SK-N-SH (cell line): ENCODE measurements at regions not wholly inside any gene's neighbourhood (a gene's known extent, or its start where the extent isn't known, plus 50 kb on each side); places are given as distances from the start of the nearest gene placed in this dataset.

Experiments
- CHD2 ChIP-seq: fragments of 150-350 bp; IDR thresholded peaks from 2 replicates; pipeline ENCODE4 v1.6.1; 2018; ENCODE audit warnings: low read length; ENCODE audit not compliant: partially characterized antibody
- CTCF ChIP-seq: fragments of 200-600 bp; sonication (generic); IDR thresholded peaks from 2 replicates; pipeline ENCODE4 v1.6.1; 2017; ENCODE audit warnings: antibody characterized with exemption, mild to moderate bottlenecking, moderate library complexity
- ELF1 ChIP-seq: IDR thresholded peaks from 2 replicates; pipeline ENCODE4 v1.4.0; 2012
- EP300 ChIP-seq, 2 experiments: IDR thresholded peaks; 2 replicates each; pipeline versions ENCODE4 v1.4.0 to v1.6.1; 2012; ENCODE audit warnings: borderline replicate concordance in 1 of 2, low read depth in 1 of 2, low read length in 1 of 2
- EZH2phosphoT487 ChIP-seq: fragments of 200-600 bp; sonication (generic); IDR thresholded peaks from 2 replicates; pipeline ENCODE4 v1.6.1; 2017; ENCODE audit warnings: low read depth, mixed run types, mild to moderate bottlenecking, antibody characterized with exemption, moderate library complexity, borderline replicate concordance
- FOXJ3 ChIP-seq: sonication (generic); formaldehyde crosslinking; IDR thresholded peaks from 2 replicates; pipeline ENCODE4 v1.5.1; 2020; ENCODE audit warnings: mild to moderate bottlenecking, missing genetic modification reagents
- MAX ChIP-seq: IDR thresholded peaks from 2 replicates; pipeline ENCODE4 v1.4.0; 2012; ENCODE audit warnings: low read depth
- MEF2A ChIP-seq: IDR thresholded peaks from 2 replicates; pipeline ENCODE4 v1.4.0; 2012; ENCODE audit warnings: low read depth, borderline replicate concordance
- NRF1 ChIP-seq: IDR thresholded peaks from 2 replicates; pipeline ENCODE4 v1.6.1; 2012; ENCODE audit warnings: low read depth, mild to moderate bottlenecking, low read length
- RCOR1 ChIP-seq: fragments of 150-350 bp; IDR thresholded peaks from 2 replicates; pipeline ENCODE4 v1.6.1; 2017; ENCODE audit warnings: antibody characterized with exemption, low read length
- RFX5 ChIP-seq: IDR thresholded peaks from 2 replicates; pipeline ENCODE4 v1.6.1; 2012; ENCODE audit warnings: mild to moderate bottlenecking, improper control_type of control experiment, low read length
- USF2 ChIP-seq: fragments of 150-350 bp; IDR thresholded peaks from 2 replicates; pipeline ENCODE4 v1.6.1; 2017; ENCODE audit warnings: antibody characterized with exemption, low read length, low read depth, borderline replicate concordance
- ZBTB33 ChIP-seq: IDR thresholded peaks from 2 replicates; pipeline ENCODE4 v1.4.0; 2012; ENCODE audit warnings: low read depth, borderline replicate concordance
- TF ChIP-seq, protein P1 (sequence below): IDR thresholded peaks from 2 replicates; pipeline ENCODE4 v1.6.1; 2012; ENCODE audit warnings: mild to moderate bottlenecking, low read depth, low read length, moderate library complexity

GRCh38 chr4:138485498-138485897, 243.3 kb upstream of the SLC7A11 start:
- TF ChIP-seq CTCF (no peak), EZH2phosphoT487 (no peak), EP300 (IDR thresholded peaks at IDR 0.05; ENCODE audit: borderline replicate concordance in 1 of 2, low read depth in 1 of 2, low read length in 1 of 2) (no peak), RCOR1 (no peak), CHD2 (no peak), RFX5 (no peak), NRF1 (no peak), MAX (no peak), ELF1 (no peak), USF2 (no peak), FOXJ3 (CRISPR knock-in tag) (no peak), MEF2A (no peak), ZBTB33 (no peak)
- TF ChIP-seq, protein P1, sequence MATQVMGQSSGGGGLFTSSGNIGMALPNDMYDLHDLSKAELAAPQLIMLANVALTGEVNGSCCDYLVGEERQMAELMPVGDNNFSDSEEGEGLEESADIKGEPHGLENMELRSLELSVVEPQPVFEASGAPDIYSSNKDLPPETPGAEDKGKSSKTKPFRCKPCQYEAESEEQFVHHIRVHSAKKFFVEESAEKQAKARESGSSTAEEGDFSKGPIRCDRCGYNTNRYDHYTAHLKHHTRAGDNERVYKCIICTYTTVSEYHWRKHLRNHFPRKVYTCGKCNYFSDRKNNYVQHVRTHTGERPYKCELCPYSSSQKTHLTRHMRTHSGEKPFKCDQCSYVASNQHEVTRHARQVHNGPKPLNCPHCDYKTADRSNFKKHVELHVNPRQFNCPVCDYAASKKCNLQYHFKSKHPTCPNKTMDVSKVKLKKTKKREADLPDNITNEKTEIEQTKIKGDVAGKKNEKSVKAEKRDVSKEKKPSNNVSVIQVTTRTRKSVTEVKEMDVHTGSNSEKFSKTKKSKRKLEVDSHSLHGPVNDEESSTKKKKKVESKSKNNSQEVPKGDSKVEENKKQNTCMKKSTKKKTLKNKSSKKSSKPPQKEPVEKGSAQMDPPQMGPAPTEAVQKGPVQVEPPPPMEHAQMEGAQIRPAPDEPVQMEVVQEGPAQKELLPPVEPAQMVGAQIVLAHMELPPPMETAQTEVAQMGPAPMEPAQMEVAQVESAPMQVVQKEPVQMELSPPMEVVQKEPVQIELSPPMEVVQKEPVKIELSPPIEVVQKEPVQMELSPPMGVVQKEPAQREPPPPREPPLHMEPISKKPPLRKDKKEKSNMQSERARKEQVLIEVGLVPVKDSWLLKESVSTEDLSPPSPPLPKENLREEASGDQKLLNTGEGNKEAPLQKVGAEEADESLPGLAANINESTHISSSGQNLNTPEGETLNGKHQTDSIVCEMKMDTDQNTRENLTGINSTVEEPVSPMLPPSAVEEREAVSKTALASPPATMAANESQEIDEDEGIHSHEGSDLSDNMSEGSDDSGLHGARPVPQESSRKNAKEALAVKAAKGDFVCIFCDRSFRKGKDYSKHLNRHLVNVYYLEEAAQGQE: no peak
